ENCODE measurements at regions not wholly inside any gene's neighbourhood (a gene's known extent, or its start where the extent isn't known, plus 50 kb on each side); places are given as distances from the start of the nearest gene placed in this dataset.
"Not testable (repeated sequence)": the region's sequence is repeated elsewhere in the genome, so short reads cannot be mapped to it uniquely, and the experiment has no call there.

GRCh38 chr14:43745746-43746145, 761.3 kb downstream of the FSCB start:
- TF ChIP-seq CTCF (IDR thresholded peaks at IDR 0.05; ENCODE audit: low read depth, low read length, missing control alignments): no peak
- no peak for DNase-seq
- H3K36me3 ChIP-seq (replicated peaks): no peaks in the 10 kb centered on the region
- in situ Hi-C loops (cut with HindIII; ENCODE audit: low pct_ligation_motif_present, low sequenced_read_pairs): no loop called here
- H3K27me3 ChIP-seq (replicated peaks): no peaks in the 10 kb centered on the region
- H3K4me3 ChIP-seq (ENCODE audit: low read depth, low read length): no peak overlapping the region
- no peak overlapping the region for H3K27ac ChIP-seq

DNA sequence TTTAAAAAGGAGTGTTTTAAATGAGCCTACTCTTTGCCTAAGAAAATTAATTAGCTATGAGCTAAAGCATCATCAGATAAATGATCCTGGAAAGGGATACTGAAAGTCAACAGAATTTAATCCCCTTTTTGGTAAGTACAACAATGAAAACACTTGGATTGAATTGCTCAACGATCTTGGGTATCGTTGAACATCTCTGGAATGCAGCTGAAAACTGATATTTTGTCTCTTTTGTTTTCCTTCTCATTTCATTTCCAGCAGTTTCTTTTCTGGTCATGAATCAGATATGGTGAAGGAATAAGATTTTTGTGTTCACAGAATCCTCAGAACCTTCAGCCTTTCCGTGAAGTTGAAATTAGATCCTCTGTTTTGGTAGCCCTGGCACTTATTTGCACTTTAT, 771.2 kb downstream of the FSCB start:
- no peak for TF ChIP-seq CTCF (IDR thresholded peaks at IDR 0.05; ENCODE audit: low read depth, low read length, missing control alignments)
- DNase-seq: no peak
- Histone ChIP-seq H3K4me3 (ENCODE audit: low read depth, low read length) (no peak overlapping the region), H3K36me3 (replicated peaks) (no peaks in the 10 kb centered on the region), H3K27me3 (replicated peaks) (no peaks in the 10 kb centered on the region), H3K27ac (no peak overlapping the region)
- in situ Hi-C loops (cut with HindIII; ENCODE audit: low pct_ligation_motif_present, low sequenced_read_pairs): no loop called here

DNA sequence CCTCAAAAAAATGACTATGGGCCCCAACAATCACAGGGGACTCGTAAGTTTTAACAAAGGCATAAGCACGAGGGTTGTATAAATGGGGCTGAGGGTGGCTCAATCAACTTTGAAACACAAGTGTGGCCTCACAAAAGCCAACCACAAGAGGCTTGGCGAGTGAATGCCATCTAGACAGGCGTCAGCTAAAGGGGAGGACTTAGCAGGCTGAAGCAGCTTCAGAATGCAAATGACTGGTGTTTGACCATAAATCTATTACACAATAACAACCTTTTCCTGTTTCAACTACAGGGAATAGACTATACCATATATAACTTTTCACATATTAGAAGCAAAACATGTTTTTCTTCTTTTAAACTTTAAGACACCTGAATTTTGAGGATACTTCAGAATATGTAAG, 777.9 kb downstream of the FSCB start:
- H3K27me3 ChIP-seq (replicated peaks): no peaks in the 10 kb centered on the region
- no peak for DNase-seq
- TF ChIP-seq CTCF (IDR thresholded peaks at IDR 0.05; ENCODE audit: low read depth, low read length, missing control alignments): no peak
- in situ Hi-C loops (cut with HindIII; ENCODE audit: low pct_ligation_motif_present, low sequenced_read_pairs): no loop called here
- H3K4me3 ChIP-seq (ENCODE audit: low read depth, low read length): no peak overlapping the region
- H3K27ac ChIP-seq: no peak overlapping the region
- no peaks in the 10 kb centered on the region for H3K36me3 ChIP-seq (replicated peaks)

DNA sequence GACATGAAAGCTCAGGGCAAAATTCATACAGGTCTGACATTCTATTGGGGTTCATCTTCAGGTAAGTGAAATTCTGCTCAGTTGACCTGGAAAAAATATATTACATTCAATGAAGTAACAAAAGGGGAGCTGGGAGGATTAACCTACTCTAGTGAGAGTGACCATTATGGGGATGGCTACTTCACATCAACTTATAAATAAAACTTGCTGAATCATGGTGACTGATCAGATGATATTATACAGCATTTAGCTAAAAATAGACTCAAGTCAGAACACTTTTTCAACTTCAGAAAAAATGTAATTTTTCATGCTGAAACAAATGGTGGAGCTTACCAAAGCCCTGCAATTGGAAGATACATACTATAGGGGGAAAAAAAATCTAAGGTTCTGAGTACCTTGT, 800.2 kb downstream of the FSCB start:
- DNase-seq: no peak
- in situ Hi-C loops (cut with HindIII; ENCODE audit: low pct_ligation_motif_present, low sequenced_read_pairs): no loop called here
- Histone ChIP-seq H3K27me3 (replicated peaks) (no peaks in the 10 kb centered on the region), H3K4me3 (ENCODE audit: low read depth, low read length) (no peak overlapping the region), H3K36me3 (replicated peaks) (no peaks in the 10 kb centered on the region), H3K27ac (no peak overlapping the region)
- TF ChIP-seq CTCF (IDR thresholded peaks at IDR 0.05; ENCODE audit: low read depth, low read length, missing control alignments): no peak

GRCh38 chr14:43698561-43699284, 808.4 kb downstream of the FSCB start:
- H3K4me3 ChIP-seq (ENCODE audit: low read depth, low read length); H3K27me3 ChIP-seq (replicated peaks); H3K27ac ChIP-seq; DNase-seq; in situ Hi-C loops (cut with HindIII; ENCODE audit: low pct_ligation_motif_present, low sequenced_read_pairs); H3K36me3 ChIP-seq (replicated peaks): not testable (repeated sequence)

- no peak for DNase-seq
- in situ Hi-C loops (cut with HindIII; ENCODE audit: low pct_ligation_motif_present, low sequenced_read_pairs): no loop called here
- Histone ChIP-seq H3K27ac (no peak overlapping the region), H3K27me3 (replicated peaks) (no peaks in the 10 kb centered on the region), H3K36me3 (replicated peaks) (no peaks in the 10 kb centered on the region), H3K4me3 (ENCODE audit: low read depth, low read length) (no peak overlapping the region)
- TF ChIP-seq CTCF (IDR thresholded peaks at IDR 0.05; ENCODE audit: low read depth, low read length, missing control alignments): no peak
Observed at GRCh38 chr14:43697003-43697402, 810.1 kb downstream of the FSCB start.
